ENCODE measurements at regions not wholly inside any gene's neighbourhood (a gene's known extent, or its start where the extent isn't known, plus 50 kb on each side); places are given as distances from the start of the nearest gene placed in this dataset.

- Histone ChIP-seq H3K18ac (ENCODE audit: insufficient read length, low read depth, low read length) (no peak overlapping the region), H3K9ac (ENCODE audit: extremely low read depth, insufficient read length, low read length) (no peak overlapping the region), H3K4ac (ENCODE audit: low read depth, low read length) (no peak overlapping the region), H3K14ac (ENCODE audit: insufficient read depth, low read length) (no peak overlapping the region), H2BK5ac (ENCODE audit: insufficient read length, low read length) (no peak overlapping the region), H2BK20ac (ENCODE audit: low read depth, low read length, poor library complexity, severe bottlenecking) (no peak overlapping the region), H3K4me2 (ENCODE audit: insufficient read depth, insufficient read length, low read length) (no peak overlapping the region), H2BK15ac (ENCODE audit: low read depth, low read length) (no peak overlapping the region), H3K79me1 (ENCODE audit: insufficient read depth, low read depth, low read length, poor library complexity, severe bottlenecking) (no peaks in the 10 kb centered on the region), H4K5ac (ENCODE audit: insufficient read length, low read depth, low read length) (no peak overlapping the region), H2BK12ac (ENCODE audit: insufficient read length, low read depth, low read length) (no peak overlapping the region), H4K8ac (replicated peaks; ENCODE audit: insufficient read length, low read depth, low read length) (no peak overlapping the region), H4K91ac (ENCODE audit: insufficient read length, low read depth, low read length) (peak overlapping the region; percentile 51), H3K9me3 (ENCODE audit: control insufficient read depth, low read depth, low read length) (no peaks in the 10 kb centered on the region), H2AK5ac (ENCODE audit: insufficient read length, low read length) (no peak overlapping the region), H3K79me2 (ENCODE audit: insufficient read depth, low read length) (no peaks in the 10 kb centered on the region), H3K56ac (ENCODE audit: insufficient read length, low read depth, low read length) (no peak overlapping the region), H3K27me3 (ENCODE audit: insufficient read depth, low read length) (no peaks in the 10 kb centered on the region), H3K4me1 (ENCODE audit: insufficient read depth, low read length) (no peaks in the 10 kb centered on the region), H3K27ac (ENCODE audit: insufficient read length, low read depth, low read length) (no peak overlapping the region), H4K20me1 (ENCODE audit: control insufficient read depth, insufficient read depth, insufficient read length) (no peaks in the 10 kb centered on the region), H2AFZ (ENCODE audit: low read length) (no peak overlapping the region), H3K23me2 (ENCODE audit: insufficient read length, low read depth, low read length, poor library complexity, severe bottlenecking) (no peaks in the 10 kb centered on the region), H3T11ph (ENCODE audit: low read length) (no peak overlapping the region), H3K23ac (ENCODE audit: insufficient read length, low read depth, low read length) (no peak overlapping the region), H2BK120ac (ENCODE audit: low read depth, low read length, poor library complexity, severe bottlenecking) (no peak overlapping the region)
- Mint-ChIP-seq H3K4me1 (no peaks in the 10 kb centered on the region), H3K4me3 (no peak overlapping the region), H3K27me3 (ENCODE audit: low read depth) (peaks cover 1% of the 10 kb centered on the region; the same call in 1 of the 2 replicates), H3K9me3 (peaks cover 5% of the 10 kb centered on the region in 2 experiments; a peak in 4 of 5 replicates), H3K36me3 (ENCODE audit: insufficient read depth in 1 of 3, low read depth in 3 of 3) (peaks cover 9 to 14% (median 10%) of the 10 kb centered on the region in 3 experiments), H3K27ac (no peak overlapping the region)
- no CpG with 5 or more reads among the region's 10 CpGs for WGBS (ENCODE audit: extremely low coverage, insufficient read length, low lambda C conversion rate)
- no peak for DNase-seq
- TF ChIP-seq CTCF (conservative IDR thresholded peaks at IDR 0.05), result no peak
These were observed 74.3 kb upstream of the TMEM18 start for GRCh38 chr2:751474-751873.

Data from H9 (cell line).